ENCODE measurements at regions not wholly inside any gene's neighbourhood (a gene's known extent, or its start where the extent isn't known, plus 50 kb on each side); places are given as distances from the start of the nearest gene placed in this dataset.

- no peak overlapping the region for H4K8ac ChIP-seq (ENCODE audit: low read depth, low read length)
- no peak overlapping the region for H2BK12ac ChIP-seq (ENCODE audit: low read length)
- DNase-seq (ENCODE audit: low spot score), result no peak
- H3K27ac ChIP-seq (replicated peaks; ENCODE audit: low read length), result no peak overlapping the region
- H4K91ac ChIP-seq (ENCODE audit: low read depth, low read length, poor library complexity), result no peak overlapping the region
- no peak overlapping the region for H2BK120ac ChIP-seq (ENCODE audit: low read depth, low read length)
- no peak overlapping the region for H3K4me2 ChIP-seq (ENCODE audit: insufficient read depth, low read length, poor library complexity, severe bottlenecking)
- no peaks in the 10 kb centered on the region for H3K27me3 ChIP-seq (ENCODE audit: control insufficient read depth in 3 of 3, insufficient read depth in 3 of 3, low read depth in 1 of 3, low read length in 3 of 3)
- H3K18ac ChIP-seq (ENCODE audit: low read length), result no peak overlapping the region
- H3K23ac ChIP-seq (ENCODE audit: low read depth, low read length, poor library complexity), result no peak overlapping the region
- H3K79me1 ChIP-seq (ENCODE audit: low read depth, low read length), result no peaks in the 10 kb centered on the region
- H2BK15ac ChIP-seq (ENCODE audit: low read length), result no peak overlapping the region
- no peak overlapping the region for H2BK5ac ChIP-seq (ENCODE audit: low read length)
- H3K9ac ChIP-seq (ENCODE audit: low read depth, low read length, poor library complexity), result no peak overlapping the region
- H3K4me3 ChIP-seq (ENCODE audit: low read length in 2 of 2), result no peak overlapping the region
- H3K4me1 ChIP-seq (ENCODE audit: control insufficient read depth in 2 of 2, insufficient read depth in 1 of 2, low read depth in 1 of 2, low read length in 2 of 2), result peaks cover 18 to 19% of the 10 kb centered on the region in 2 donors
- H3K9me3 ChIP-seq (replicated peaks in 1 of 2; ENCODE audit: control insufficient read depth in 2 of 2, insufficient read depth in 1 of 2, low read depth in 1 of 2, low read length in 2 of 2), result no peaks in the 10 kb centered on the region
- H2AK5ac ChIP-seq (ENCODE audit: low read depth, low read length), result no peak overlapping the region
- H3K36me3 ChIP-seq (replicated peaks in 1 of 2; ENCODE audit: control insufficient read depth in 2 of 2, insufficient read depth in 2 of 2, low read length in 2 of 2), result no peaks in the 10 kb centered on the region
- H2AFZ ChIP-seq (ENCODE audit: low read length), result no peak overlapping the region
- no CpG with 5 or more reads among the region's 12 CpGs for WGBS, 2 donors (ENCODE audit: extremely low coverage in 2 of 2, insufficient read length in 2 of 2, insufficient replicate concordance in 1 of 2)
- H3K14ac ChIP-seq (ENCODE audit: low read length), result no peak overlapping the region
- H3K4ac ChIP-seq (ENCODE audit: low read length), result no peak overlapping the region
These were observed 328.6 kb upstream of the JARID2 start for GRCh38 chr6:14917109-14917910.

DNA sequence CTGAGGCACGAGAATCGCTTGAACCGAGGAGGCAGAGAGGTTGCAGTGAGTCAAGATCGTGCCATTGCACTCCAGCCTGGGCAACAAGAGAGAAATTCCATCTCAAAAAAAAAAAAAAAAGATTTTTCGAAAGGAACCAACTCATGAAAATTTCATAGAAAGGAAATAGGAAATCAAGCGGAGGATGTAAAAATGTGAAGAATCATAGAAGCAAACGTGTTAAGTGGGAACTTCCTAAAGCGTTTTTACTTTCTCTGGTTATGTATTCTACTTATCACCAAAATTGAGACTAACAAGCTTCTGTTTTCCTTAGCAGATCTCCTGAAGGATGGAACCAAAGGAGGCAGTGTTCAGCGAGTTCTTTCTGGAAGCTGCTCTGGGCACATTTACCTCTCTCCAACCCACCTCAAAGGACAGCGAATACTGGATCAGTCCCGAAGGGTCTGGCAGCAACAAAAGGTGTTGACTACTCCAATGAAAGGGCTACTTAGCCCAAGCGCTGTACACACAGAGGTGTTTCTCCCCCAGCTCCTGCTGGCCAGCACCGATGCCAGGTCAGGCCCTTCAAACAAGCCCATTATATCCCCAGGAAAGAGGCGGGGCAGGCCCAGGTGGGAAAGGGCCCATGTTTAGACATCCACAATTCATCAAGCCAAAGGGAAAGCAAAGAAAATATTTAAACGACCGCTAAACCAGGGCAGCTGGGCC, 327.5 kb upstream of the JARID2 start:
- no peak overlapping the region for H3K14ac ChIP-seq (ENCODE audit: low read length)
- WGBS, 2 donors (ENCODE audit: extremely low coverage in 2 of 2, insufficient read length in 2 of 2, insufficient replicate concordance in 1 of 2), result no CpG with 5 or more reads among the region's 16 CpGs

DNA sequence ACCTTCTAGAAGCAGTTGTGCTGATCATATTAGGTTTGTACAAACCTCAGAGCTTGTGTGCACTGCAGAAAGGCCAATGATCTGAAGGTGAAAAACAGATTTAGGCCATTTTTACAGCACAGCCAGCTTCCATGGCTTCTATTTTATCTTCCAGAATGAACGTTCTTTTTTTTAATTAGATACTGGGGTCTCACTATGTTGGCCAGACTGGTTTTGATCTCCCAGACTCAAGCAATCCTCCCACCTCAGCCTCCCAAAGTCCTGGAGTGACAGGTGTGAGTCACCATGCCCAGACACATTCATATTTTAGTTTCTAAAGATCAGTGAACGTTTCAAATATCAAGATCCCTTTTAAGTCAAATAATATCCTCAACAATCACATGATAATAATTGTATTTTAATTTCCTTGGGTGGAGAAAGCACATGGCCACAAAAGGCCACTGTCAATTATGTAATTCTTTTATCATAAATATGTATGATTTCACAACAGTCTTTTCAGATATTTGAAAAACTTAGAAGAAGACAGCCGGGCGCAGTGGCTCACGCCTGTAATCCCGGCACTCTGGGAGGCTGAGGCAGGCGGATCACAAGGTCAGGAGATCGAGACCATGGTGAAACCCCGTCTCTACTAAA, 326.7 kb upstream of the JARID2 start:
- Histone ChIP-seq H3K4me3 (ENCODE audit: low read length in 2 of 2) (no peak overlapping the region), H3K36me3 (replicated peaks in 1 of 2; ENCODE audit: control insufficient read depth in 2 of 2, insufficient read depth in 2 of 2, low read length in 2 of 2) (no peaks in the 10 kb centered on the region), H3K14ac (ENCODE audit: low read length) (no peak overlapping the region), H4K91ac (ENCODE audit: low read depth, low read length, poor library complexity) (no peak overlapping the region), H2AK5ac (ENCODE audit: low read depth, low read length) (no peak overlapping the region), H2BK5ac (ENCODE audit: low read length) (no peak overlapping the region), H3K4ac (ENCODE audit: low read length) (no peak overlapping the region), H4K8ac (ENCODE audit: low read depth, low read length) (no peak overlapping the region), H2BK15ac (ENCODE audit: low read length) (no peak overlapping the region), H2AFZ (ENCODE audit: low read length) (no peak overlapping the region), H3K27ac (replicated peaks; ENCODE audit: low read length) (no peak overlapping the region), H2BK12ac (ENCODE audit: low read length) (no peak overlapping the region), H3K9ac (ENCODE audit: low read depth, low read length, poor library complexity) (no peak overlapping the region), H2BK120ac (ENCODE audit: low read depth, low read length) (no peak overlapping the region), H3K27me3 (ENCODE audit: control insufficient read depth in 3 of 3, insufficient read depth in 3 of 3, low read depth in 1 of 3, low read length in 3 of 3) (no peaks in the 10 kb centered on the region), H3K9me3 (replicated peaks in 1 of 2; ENCODE audit: control insufficient read depth in 2 of 2, insufficient read depth in 1 of 2, low read depth in 1 of 2, low read length in 2 of 2) (no peaks in the 10 kb centered on the region), H3K79me1 (ENCODE audit: low read depth, low read length) (no peaks in the 10 kb centered on the region), H3K18ac (ENCODE audit: low read length) (no peak overlapping the region), H3K4me1 (ENCODE audit: control insufficient read depth in 2 of 2, insufficient read depth in 1 of 2, low read depth in 1 of 2, low read length in 2 of 2) (peaks cover 27 to 31% of the 10 kb centered on the region in 2 donors), H3K23ac (ENCODE audit: low read depth, low read length, poor library complexity) (no peak overlapping the region), H3K4me2 (ENCODE audit: insufficient read depth, low read length, poor library complexity, severe bottlenecking) (no peak overlapping the region)
- no peak for DNase-seq (ENCODE audit: low spot score)
- no CpG with 5 or more reads among the region's 9 CpGs for WGBS, 2 donors (ENCODE audit: extremely low coverage in 2 of 2, insufficient read length in 2 of 2, insufficient replicate concordance in 1 of 2)

More for the DNA sequence above, 327.5 kb upstream of the JARID2 start:
- Histone ChIP-seq H3K23ac (ENCODE audit: low read depth, low read length, poor library complexity) (no peak overlapping the region), H2BK15ac (ENCODE audit: low read length) (no peak overlapping the region), H3K27me3 (ENCODE audit: control insufficient read depth in 3 of 3, insufficient read depth in 3 of 3, low read depth in 1 of 3, low read length in 3 of 3) (no peaks in the 10 kb centered on the region), H3K36me3 (replicated peaks in 1 of 2; ENCODE audit: control insufficient read depth in 2 of 2, insufficient read depth in 2 of 2, low read length in 2 of 2) (no peaks in the 10 kb centered on the region), H2BK12ac (ENCODE audit: low read length) (no peak overlapping the region), H3K27ac (replicated peaks; ENCODE audit: low read length) (no peak overlapping the region), H3K18ac (ENCODE audit: low read length) (no peak overlapping the region), H3K79me1 (ENCODE audit: low read depth, low read length) (no peaks in the 10 kb centered on the region), H2AFZ (ENCODE audit: low read length) (no peak overlapping the region), H2AK5ac (ENCODE audit: low read depth, low read length) (no peak overlapping the region), H3K4me3 (ENCODE audit: low read length in 2 of 2) (no peak overlapping the region), H4K8ac (ENCODE audit: low read depth, low read length) (no peak overlapping the region), H2BK120ac (ENCODE audit: low read depth, low read length) (no peak overlapping the region), H3K4me2 (ENCODE audit: insufficient read depth, low read length, poor library complexity, severe bottlenecking) (no peak overlapping the region), H2BK5ac (ENCODE audit: low read length) (no peak overlapping the region), H3K9ac (ENCODE audit: low read depth, low read length, poor library complexity) (no peak overlapping the region), H4K91ac (ENCODE audit: low read depth, low read length, poor library complexity) (no peak overlapping the region), H3K9me3 (replicated peaks in 1 of 2; ENCODE audit: control insufficient read depth in 2 of 2, insufficient read depth in 1 of 2, low read depth in 1 of 2, low read length in 2 of 2) (no peaks in the 10 kb centered on the region), H3K4ac (ENCODE audit: low read length) (no peak overlapping the region), H3K4me1 (ENCODE audit: control insufficient read depth in 2 of 2, insufficient read depth in 1 of 2, low read depth in 1 of 2, low read length in 2 of 2) (peaks cover 24% of the 10 kb centered on the region in 2 donors)
- DNase-seq (ENCODE audit: low spot score), result no peak

- no peaks in the 10 kb centered on the region for H3K9me3 ChIP-seq (replicated peaks in 1 of 2; ENCODE audit: control insufficient read depth in 2 of 2, insufficient read depth in 1 of 2, low read depth in 1 of 2, low read length in 2 of 2)
- H3K27me3 ChIP-seq (ENCODE audit: control insufficient read depth in 3 of 3, insufficient read depth in 3 of 3, low read depth in 1 of 3, low read length in 3 of 3), result no peaks in the 10 kb centered on the region
- H3K23ac ChIP-seq (ENCODE audit: low read depth, low read length, poor library complexity), result no peak overlapping the region
- H2AK5ac ChIP-seq (ENCODE audit: low read depth, low read length), result no peak overlapping the region
- peaks cover 35 to 38% of the 10 kb centered on the region in 2 donors for H3K4me1 ChIP-seq (ENCODE audit: control insufficient read depth in 2 of 2, insufficient read depth in 1 of 2, low read depth in 1 of 2, low read length in 2 of 2)
- H3K9ac ChIP-seq (ENCODE audit: low read depth, low read length, poor library complexity), result no peak overlapping the region
- no peak overlapping the region for H3K18ac ChIP-seq (ENCODE audit: low read length)
- no peak overlapping the region for H2BK120ac ChIP-seq (ENCODE audit: low read depth, low read length)
- no peak for DNase-seq (ENCODE audit: low spot score)
- no peaks in the 10 kb centered on the region for H3K79me1 ChIP-seq (ENCODE audit: low read depth, low read length)
- no peak overlapping the region for H3K4ac ChIP-seq (ENCODE audit: low read length)
- no peaks in the 10 kb centered on the region for H3K36me3 ChIP-seq (replicated peaks in 1 of 2; ENCODE audit: control insufficient read depth in 2 of 2, insufficient read depth in 2 of 2, low read length in 2 of 2)
- no peak overlapping the region for H4K91ac ChIP-seq (ENCODE audit: low read depth, low read length, poor library complexity)
- no peak overlapping the region for H2BK15ac ChIP-seq (ENCODE audit: low read length)
- H3K4me3 ChIP-seq (ENCODE audit: low read length in 2 of 2), result no peak overlapping the region
- WGBS, 2 donors (ENCODE audit: extremely low coverage in 2 of 2, insufficient read length in 2 of 2, insufficient replicate concordance in 1 of 2), result no CpG with 5 or more reads among the region's 2 CpGs
- no peak overlapping the region for H2BK12ac ChIP-seq (ENCODE audit: low read length)
- no peak overlapping the region for H2BK5ac ChIP-seq (ENCODE audit: low read length)
- no peak overlapping the region for H2AFZ ChIP-seq (ENCODE audit: low read length)
- no peak overlapping the region for H3K4me2 ChIP-seq (ENCODE audit: insufficient read depth, low read length, poor library complexity, severe bottlenecking)
- H3K27ac ChIP-seq (replicated peaks; ENCODE audit: low read length), result no peak overlapping the region
- H4K8ac ChIP-seq (ENCODE audit: low read depth, low read length), result no peak overlapping the region
- no peak overlapping the region for H3K14ac ChIP-seq (ENCODE audit: low read length)
These were observed 325.6 kb upstream of the JARID2 start for GRCh38 chr6:14920276-14920675.
